ENCODE measurements at regions not wholly inside any gene's neighbourhood (a gene's known extent, or its start where the extent isn't known, plus 50 kb on each side); places are given as distances from the start of the nearest gene placed in this dataset.

GRCh38 chr7:123051916-123052315, 56.4 kb upstream of the TAS2R16 start:
- H3K4me1 ChIP-seq (ENCODE audit: control insufficient read depth in 2 of 3, insufficient read depth in 2 of 3, low read depth in 1 of 3, low read length in 3 of 3): no peaks in the 10 kb centered on the region
- H3K9me3 ChIP-seq (ENCODE audit: control insufficient read depth in 2 of 3, insufficient read depth in 1 of 3, low read length in 3 of 3): peaks cover 0 to 5% (median 0%) of the 10 kb centered on the region in 3 donors
- no peaks in the 10 kb centered on the region for H3K36me3 ChIP-seq (ENCODE audit: control insufficient read depth in 2 of 3, insufficient read depth in 3 of 3, low read length in 3 of 3)
- DNase-seq: no peak
- intact Hi-C loops (cut with DNase I): no loop called here
- no peak overlapping the region for H3K4me3 ChIP-seq (ENCODE audit: low read length in 3 of 3)
- no peak for FAIRE-seq
- no peak for TF ChIP-seq CTCF (IDR thresholded peaks at IDR 0.05; ENCODE audit: borderline replicate concordance, extremely low read depth, insufficient read depth)
- H3K27ac ChIP-seq (ENCODE audit: low read depth in 2 of 2, low read length in 2 of 2): no peak overlapping the region
- H3K9ac ChIP-seq (ENCODE audit: low read length in 3 of 3): no peak overlapping the region
- H3K27me3 ChIP-seq (ENCODE audit: control insufficient read depth, insufficient read depth, low read length): no peaks in the 10 kb centered on the region

GRCh38 chr7:123047955-123048354, 52.5 kb upstream of the TAS2R16 start:
- no peak for DNase-seq
- intact Hi-C loops (cut with DNase I): no loop called here
- Histone ChIP-seq H3K27ac (ENCODE audit: low read depth in 2 of 2, low read length in 2 of 2) (no peak overlapping the region), H3K36me3 (ENCODE audit: control insufficient read depth in 2 of 3, insufficient read depth in 3 of 3, low read length in 3 of 3) (no peaks in the 10 kb centered on the region), H3K9ac (ENCODE audit: low read length in 3 of 3) (no peak overlapping the region), H3K4me3 (ENCODE audit: low read length in 3 of 3) (no peak overlapping the region), H3K27me3 (ENCODE audit: control insufficient read depth, insufficient read depth, low read length) (no peaks in the 10 kb centered on the region), H3K9me3 (ENCODE audit: control insufficient read depth in 2 of 3, insufficient read depth in 1 of 3, low read length in 3 of 3) (peaks cover 0 to 5% (median 0%) of the 10 kb centered on the region in 3 donors), H3K4me1 (ENCODE audit: control insufficient read depth in 2 of 3, insufficient read depth in 2 of 3, low read depth in 1 of 3, low read length in 3 of 3) (no peaks in the 10 kb centered on the region)
- TF ChIP-seq CTCF (IDR thresholded peaks at IDR 0.05; ENCODE audit: borderline replicate concordance, extremely low read depth, insufficient read depth): no peak
- FAIRE-seq: no peak

Measured in kidney (tissue), 13 donors.